IPS-11a (cell line): ENCODE measurements at regions not wholly inside any gene's neighbourhood (a gene's known extent, or its start where the extent isn't known, plus 50 kb on each side); places are given as distances from the start of the nearest gene placed in this dataset.

Source experiments
- H3K4me3 ChIP-seq: one replicate; pipeline ENCODE4 v1.5.1; 2013; ENCODE audit warnings: low read depth, low read length, control low read depth

GRCh38 chr1:13965770-13966398 lies 265.9 kb downstream of the PRDM2 start:
- H3K4me3 ChIP-seq = no peak overlapping the region

- no peak overlapping the region for H3K4me3 ChIP-seq
Measured at GRCh38 chr1:13967707-13968106, 267.7 kb downstream of the PRDM2 start.

DNA sequence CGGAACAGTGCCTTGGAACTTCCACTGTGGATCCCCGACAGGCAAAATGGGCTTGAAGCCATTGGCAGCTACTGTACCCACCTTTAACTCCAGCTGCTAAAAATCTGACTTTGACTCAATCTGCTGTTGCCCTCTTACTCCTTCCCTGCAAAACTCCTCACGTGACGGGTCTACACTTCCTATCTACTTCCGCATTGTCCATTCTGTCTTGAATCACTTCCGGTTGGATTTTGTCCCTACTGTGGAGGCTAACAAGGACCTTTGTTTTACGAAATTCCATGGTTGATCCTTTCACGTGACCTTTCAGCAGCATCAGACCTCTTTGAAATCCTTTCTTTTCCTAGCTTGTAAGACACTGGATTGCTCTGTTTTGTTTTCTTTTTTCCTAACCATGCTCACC lies 268.4 kb downstream of the PRDM2 start:
- no peak overlapping the region for H3K4me3 ChIP-seq

- no peak overlapping the region for H3K4me3 ChIP-seq
Measured at GRCh38 chr1:13970631-13971247, 270.8 kb downstream of the PRDM2 start.

GRCh38 chr1:13976485-13976884 lies 276.5 kb downstream of the PRDM2 start:
- H3K4me3 ChIP-seq = no peak overlapping the region

DNA sequence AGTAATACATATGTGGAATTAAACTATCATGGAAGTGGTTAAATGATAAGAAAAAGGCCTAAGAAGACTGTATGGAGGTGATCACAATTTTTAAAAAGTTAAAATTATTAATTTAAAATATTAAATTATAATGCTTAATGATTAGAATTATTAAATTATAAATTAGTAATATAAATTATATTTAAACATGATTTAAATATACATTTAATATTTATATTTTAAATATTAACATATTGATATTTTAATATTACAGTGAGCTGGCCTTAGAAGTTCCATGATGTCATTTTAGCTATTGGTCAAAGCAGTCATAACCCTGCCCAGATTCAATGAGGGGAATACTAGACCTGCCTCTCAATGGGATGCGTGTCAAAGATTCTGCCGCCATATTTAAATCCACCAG lies 281.2 kb downstream of the PRDM2 start:
- H3K4me3 ChIP-seq = no peak overlapping the region

DNA sequence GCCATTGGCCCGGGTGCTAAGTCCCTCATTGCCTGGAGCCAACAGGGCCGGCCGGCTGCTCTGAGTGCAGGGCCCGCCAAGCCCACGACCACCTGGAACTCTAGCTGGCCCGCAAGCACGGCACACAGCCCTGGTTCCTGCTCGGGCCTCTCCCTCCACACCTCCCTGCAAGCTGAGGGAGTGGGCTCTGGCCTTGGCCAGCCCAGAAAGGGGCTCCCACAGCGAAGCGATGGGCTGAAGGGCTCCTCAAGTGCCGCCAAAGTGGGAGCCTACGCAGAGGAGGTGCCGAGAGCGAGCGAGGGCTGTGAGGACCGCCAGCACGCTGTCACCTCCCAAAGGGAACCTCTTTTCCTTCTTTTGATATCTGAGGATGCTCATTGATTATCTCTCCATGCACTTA lies 283.4 kb downstream of the PRDM2 start:
- H3K4me3 ChIP-seq = no peak overlapping the region

DNA sequence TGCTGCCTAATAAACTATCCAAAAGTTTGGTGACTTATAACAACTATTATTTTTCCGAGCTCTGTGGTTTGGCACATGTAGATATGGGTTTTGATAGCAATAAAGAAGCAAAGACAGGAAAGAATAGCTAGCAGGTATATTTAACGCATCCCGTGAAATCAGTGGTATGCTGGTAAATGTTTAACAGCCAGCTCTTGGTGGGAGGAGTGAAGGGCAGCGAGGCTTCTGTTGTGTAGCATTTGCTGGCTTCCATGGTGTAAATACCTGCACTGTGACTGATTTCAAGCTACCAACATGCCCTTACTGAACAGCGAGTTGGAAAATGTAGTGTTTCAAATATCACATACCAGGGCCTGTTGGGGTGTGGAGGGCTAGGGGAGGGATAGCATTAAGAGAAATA lies 291.0 kb downstream of the PRDM2 start:
- H3K4me3 ChIP-seq = no peak overlapping the region

DNA sequence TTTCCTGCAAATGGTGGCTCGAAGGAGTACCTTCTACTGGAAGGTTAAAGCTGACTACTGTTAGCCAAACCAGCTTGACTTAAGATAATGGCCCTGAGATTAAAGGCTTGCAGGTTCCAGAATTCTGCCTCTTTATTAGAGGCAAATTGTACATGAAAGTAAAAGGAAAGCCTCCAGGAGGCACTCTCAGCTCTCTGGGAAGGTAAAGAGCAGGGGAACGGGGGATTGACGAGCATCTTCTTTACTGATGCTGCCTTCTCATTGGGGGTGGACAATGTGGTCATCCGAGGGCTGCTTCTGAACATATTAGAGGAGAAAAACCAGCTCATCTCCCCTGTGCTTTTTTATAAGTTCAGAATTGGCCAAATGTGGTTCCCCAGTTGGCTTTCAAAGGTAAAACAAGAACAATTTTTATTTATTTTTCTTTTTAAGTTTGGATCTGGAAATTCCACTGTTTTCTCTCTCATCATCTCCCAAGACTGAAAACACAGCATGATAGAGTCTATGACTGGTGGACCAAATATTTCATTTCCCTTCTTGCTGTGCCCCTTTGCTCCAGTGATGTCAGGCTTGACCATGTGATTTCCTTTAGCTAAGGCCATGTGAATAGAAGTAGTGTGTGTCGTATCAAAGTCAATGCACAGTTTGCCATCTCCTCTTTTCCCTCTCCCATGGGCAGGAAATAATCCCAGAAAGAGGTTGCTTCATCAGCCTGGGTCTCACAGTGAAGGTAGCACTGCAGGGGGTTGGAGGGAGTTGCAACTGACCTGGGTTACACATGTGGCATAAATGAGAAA lies 292.7 kb downstream of the PRDM2 start:
- H3K4me3 ChIP-seq = no peak overlapping the region

- H3K4me3 ChIP-seq = no peak overlapping the region
Measured at GRCh38 chr1:13994386-13994785, 294.4 kb downstream of the PRDM2 start.

GRCh38 chr1:13996334-13996733 lies 296.3 kb downstream of the PRDM2 start:
- no peak overlapping the region for H3K4me3 ChIP-seq

DNA sequence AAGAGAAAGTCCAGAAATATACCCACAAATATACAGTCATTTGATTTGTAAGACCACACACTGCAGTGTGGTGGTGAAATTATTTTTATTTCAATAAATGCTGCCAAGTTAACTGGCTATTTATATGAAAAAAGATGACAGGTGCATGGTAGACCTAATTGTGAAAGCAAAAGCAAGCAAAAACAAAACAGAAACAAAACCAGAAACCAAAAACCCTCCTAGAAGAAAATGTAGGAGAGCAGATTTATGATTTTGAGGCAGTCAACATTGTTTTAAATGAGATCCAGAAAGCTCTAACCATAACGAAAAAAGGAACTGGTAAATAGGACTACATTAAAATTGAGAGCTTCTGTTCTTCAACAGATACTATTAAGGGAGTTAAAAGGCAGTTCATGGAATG lies 303.6 kb downstream of the PRDM2 start:
- no peak overlapping the region for H3K4me3 ChIP-seq

GRCh38 chr1:14009582-14009981 lies 309.6 kb downstream of the PRDM2 start:
- no peak overlapping the region for H3K4me3 ChIP-seq

DNA sequence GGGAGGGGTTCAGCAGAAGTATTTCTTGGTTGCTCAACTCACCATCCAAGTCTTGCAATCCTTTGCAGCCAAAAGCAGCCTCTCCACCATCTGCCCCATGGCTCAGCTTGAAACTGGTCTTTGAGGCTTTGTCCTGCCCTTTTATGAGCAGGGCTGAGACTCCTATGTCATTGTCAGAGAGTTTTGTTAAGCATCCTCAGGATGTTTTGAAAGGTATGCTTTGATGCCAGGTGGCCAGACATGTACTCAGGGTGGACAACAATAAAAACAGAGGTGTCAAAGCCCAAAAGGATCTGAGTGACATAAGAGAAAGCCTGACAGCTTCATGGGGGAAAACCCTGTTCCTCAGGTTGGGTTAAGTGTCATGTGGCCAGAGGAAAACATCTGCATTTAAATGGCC lies 310.5 kb downstream of the PRDM2 start:
- no peak overlapping the region for H3K4me3 ChIP-seq

GRCh38 chr1:14011132-14011531 lies 311.1 kb downstream of the PRDM2 start:
- no peak overlapping the region for H3K4me3 ChIP-seq

DNA sequence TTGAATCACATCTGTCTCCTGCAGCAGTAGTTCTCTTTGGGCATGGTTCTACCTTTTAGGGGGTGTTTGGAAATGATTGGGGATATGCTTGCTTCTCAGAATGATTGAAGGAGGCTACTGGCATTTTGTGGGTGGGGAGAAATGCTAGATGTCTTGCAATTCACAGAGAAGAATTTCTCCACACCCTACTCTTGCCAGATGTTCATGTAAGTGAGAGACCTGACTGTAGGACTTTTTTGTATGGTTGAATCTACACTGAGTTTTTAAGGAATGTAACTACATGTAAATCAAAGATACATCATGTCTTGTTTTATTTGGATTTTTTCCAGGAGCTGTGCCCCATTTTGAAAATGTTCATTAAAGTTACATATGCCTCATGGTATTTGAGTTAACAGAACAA lies 311.9 kb downstream of the PRDM2 start:
- H3K4me3 ChIP-seq = no peak overlapping the region

DNA sequence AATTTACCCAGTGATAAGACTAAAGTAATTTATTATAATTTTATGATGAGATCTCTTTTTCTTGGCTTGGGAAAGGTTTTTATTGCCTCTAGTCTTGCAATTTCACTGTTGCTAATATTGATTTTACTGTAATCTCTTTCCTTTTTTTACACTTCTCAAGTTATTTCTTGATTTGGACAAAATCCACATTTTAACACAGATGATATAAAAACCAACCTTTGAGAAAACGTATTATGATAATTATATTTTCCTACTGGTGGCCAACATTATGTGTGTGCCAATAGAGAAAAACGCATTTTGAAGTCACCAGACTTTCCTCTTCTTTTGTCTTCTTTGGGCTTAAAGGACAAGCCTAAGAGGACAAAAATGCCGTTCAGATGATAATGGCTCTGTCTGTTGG lies 314.9 kb downstream of the PRDM2 start:
- no peak overlapping the region for H3K4me3 ChIP-seq

DNA sequence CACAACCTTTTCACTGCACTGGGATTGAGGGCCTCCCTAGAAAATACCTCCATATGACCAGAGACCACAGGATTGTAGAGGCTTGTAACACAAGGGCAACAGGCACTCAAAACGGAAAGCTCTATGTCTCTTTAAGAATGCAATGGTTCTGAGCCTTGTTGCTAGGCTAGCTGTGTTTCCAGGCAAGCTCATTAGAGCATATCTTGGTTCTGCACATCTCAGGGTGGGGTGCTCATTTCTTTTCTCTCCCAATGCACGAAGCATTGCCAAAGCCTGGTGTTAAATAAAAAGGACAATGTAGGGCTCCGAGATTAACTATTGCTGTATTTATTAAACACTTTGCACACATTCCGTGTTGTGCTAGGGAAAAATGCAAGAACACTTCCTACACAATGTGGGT lies 315.9 kb downstream of the PRDM2 start:
- no peak overlapping the region for H3K4me3 ChIP-seq

- no peak overlapping the region for H3K4me3 ChIP-seq
Measured at GRCh38 chr1:14017531-14017961, 317.6 kb downstream of the PRDM2 start.

GRCh38 chr1:14019461-14019860 lies 319.5 kb downstream of the PRDM2 start:
- H3K4me3 ChIP-seq = no peak overlapping the region

GRCh38 chr1:14020006-14020405 lies 320.0 kb downstream of the PRDM2 start:
- H3K4me3 ChIP-seq = no peak overlapping the region

DNA sequence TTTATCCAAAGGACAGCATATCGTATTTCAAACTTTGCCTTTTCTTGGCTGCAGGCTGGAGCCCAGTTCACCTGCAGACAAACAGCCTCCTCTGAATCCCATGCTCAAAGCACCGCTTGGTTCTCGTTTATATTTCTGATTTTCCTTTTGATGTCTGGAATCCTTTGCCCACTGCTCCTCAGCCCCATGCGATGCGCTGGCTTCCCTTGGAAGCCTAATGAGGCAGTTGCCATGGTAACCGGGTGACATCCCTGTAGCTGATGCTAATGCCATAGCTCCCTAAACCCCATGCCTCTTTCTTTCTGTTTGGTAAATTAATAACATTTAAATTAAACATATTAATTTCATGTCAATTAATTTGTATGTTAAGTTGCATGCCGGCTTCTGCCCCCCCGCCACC lies 327.1 kb downstream of the PRDM2 start:
- H3K4me3 ChIP-seq = no peak overlapping the region
